ENCODE measurements at regions not wholly inside any gene's neighbourhood (a gene's known extent, or its start where the extent isn't known, plus 50 kb on each side); places are given as distances from the start of the nearest gene placed in this dataset.

DNA sequence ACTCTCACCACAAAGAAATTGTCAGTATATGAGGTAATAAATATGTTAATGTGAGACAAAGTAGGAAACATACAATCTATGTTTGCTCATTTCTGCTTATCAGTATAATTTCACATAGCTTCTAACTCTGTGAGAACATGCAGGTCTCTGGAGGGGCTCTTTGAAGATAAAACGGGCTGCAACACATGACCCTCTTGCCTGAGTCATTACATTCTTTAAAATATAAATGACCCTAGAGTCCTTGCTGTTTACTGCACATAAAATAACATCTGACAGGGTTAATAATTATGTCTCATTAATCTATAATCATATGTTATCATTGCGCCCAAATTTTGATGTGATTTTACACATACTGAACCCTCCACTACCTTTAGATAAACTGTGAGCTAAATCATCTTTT lies 681.5 kb downstream of the ARAP2 start:
- peaks cover 17% of the 10 kb centered on the region for H3K4me1 Mint-ChIP-seq (ENCODE audit: unreplicated experiment)
- peaks cover 6% of the 10 kb centered on the region for H3K9me3 Mint-ChIP-seq
- peak overlapping the region; percentile 20 for H3K4me3 Mint-ChIP-seq
- DNase-seq (ENCODE audit: extremely low spot score, unreplicated experiment): no peak
- TF ChIP-seq, protein P1, sequence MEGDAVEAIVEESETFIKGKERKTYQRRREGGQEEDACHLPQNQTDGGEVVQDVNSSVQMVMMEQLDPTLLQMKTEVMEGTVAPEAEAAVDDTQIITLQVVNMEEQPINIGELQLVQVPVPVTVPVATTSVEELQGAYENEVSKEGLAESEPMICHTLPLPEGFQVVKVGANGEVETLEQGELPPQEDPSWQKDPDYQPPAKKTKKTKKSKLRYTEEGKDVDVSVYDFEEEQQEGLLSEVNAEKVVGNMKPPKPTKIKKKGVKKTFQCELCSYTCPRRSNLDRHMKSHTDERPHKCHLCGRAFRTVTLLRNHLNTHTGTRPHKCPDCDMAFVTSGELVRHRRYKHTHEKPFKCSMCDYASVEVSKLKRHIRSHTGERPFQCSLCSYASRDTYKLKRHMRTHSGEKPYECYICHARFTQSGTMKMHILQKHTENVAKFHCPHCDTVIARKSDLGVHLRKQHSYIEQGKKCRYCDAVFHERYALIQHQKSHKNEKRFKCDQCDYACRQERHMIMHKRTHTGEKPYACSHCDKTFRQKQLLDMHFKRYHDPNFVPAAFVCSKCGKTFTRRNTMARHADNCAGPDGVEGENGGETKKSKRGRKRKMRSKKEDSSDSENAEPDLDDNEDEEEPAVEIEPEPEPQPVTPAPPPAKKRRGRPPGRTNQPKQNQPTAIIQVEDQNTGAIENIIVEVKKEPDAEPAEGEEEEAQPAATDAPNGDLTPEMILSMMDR (conservative IDR thresholded peaks at IDR 0.05): no peak
- H3K36me3 Mint-ChIP-seq: no peaks in the 10 kb centered on the region
- H3K27ac Mint-ChIP-seq: peak overlapping the region; percentile 22
- H3K27me3 Mint-ChIP-seq: no peaks in the 10 kb centered on the region

GRCh38 chr4:35565640-35566039 lies 678.7 kb downstream of the ARAP2 start:
- peaks cover 17% of the 10 kb centered on the region for H3K4me1 Mint-ChIP-seq (ENCODE audit: unreplicated experiment)
- H3K27ac Mint-ChIP-seq: no peak overlapping the region

GRCh38 chr4:35591035-35591434 lies 653.3 kb downstream of the ARAP2 start:
- TF ChIP-seq, protein P1 (conservative IDR thresholded peaks at IDR 0.05): no peak
- Mint-ChIP-seq H3K27ac (no peak overlapping the region), H3K27me3 (no peaks in the 10 kb centered on the region), H3K4me1 (ENCODE audit: unreplicated experiment) (no peaks in the 10 kb centered on the region), H3K9me3 (peaks cover 4% of the 10 kb centered on the region), H3K36me3 (no peaks in the 10 kb centered on the region), H3K4me3 (no peak overlapping the region)
- no peak for DNase-seq (ENCODE audit: extremely low spot score, unreplicated experiment)

More at GRCh38 chr4:35565640-35566039, 678.7 kb downstream of the ARAP2 start:
- H3K4me3 Mint-ChIP-seq: no peak overlapping the region
- TF ChIP-seq, protein P1 (conservative IDR thresholded peaks at IDR 0.05): no peak
- DNase-seq (ENCODE audit: extremely low spot score, unreplicated experiment): no peak
- no peaks in the 10 kb centered on the region for H3K27me3 Mint-ChIP-seq
- H3K9me3 Mint-ChIP-seq: no peaks in the 10 kb centered on the region
- H3K36me3 Mint-ChIP-seq: no peaks in the 10 kb centered on the region

GRCh38 chr4:35604252-35604651 lies 640.1 kb downstream of the ARAP2 start:
- H3K4me3 Mint-ChIP-seq: no peak overlapping the region
- H3K36me3 Mint-ChIP-seq: no peaks in the 10 kb centered on the region
- no peaks in the 10 kb centered on the region for H3K4me1 Mint-ChIP-seq (ENCODE audit: unreplicated experiment)
- no peaks in the 10 kb centered on the region for H3K9me3 Mint-ChIP-seq
- DNase-seq (ENCODE audit: extremely low spot score, unreplicated experiment): no peak
- H3K27ac Mint-ChIP-seq: no peak overlapping the region
- TF ChIP-seq, protein P1 (conservative IDR thresholded peaks at IDR 0.05): no peak
- H3K27me3 Mint-ChIP-seq: peaks cover 3% of the 10 kb centered on the region

DNA sequence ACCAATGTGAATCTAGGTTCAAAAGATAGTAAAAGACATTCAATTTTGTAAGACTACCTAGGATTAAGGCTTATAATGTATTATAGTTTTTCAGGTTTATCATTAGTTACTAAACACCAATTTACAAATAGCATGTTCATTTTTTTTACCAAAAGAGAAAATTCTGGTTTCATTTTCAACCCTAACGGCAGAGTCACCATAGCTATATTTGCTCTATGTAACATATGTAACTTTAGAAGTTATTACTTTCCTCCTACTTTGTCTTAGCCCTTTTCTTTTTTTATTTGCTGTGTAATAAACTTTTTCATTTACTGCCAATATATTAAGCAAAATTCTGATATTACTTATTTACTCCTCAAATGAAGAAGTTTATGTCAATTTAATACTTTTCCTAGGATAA lies 639.6 kb downstream of the ARAP2 start:
- TF ChIP-seq, protein P1 (conservative IDR thresholded peaks at IDR 0.05): no peak
- Mint-ChIP-seq H3K4me1 (ENCODE audit: unreplicated experiment) (no peaks in the 10 kb centered on the region), H3K9me3 (no peaks in the 10 kb centered on the region)

DNA sequence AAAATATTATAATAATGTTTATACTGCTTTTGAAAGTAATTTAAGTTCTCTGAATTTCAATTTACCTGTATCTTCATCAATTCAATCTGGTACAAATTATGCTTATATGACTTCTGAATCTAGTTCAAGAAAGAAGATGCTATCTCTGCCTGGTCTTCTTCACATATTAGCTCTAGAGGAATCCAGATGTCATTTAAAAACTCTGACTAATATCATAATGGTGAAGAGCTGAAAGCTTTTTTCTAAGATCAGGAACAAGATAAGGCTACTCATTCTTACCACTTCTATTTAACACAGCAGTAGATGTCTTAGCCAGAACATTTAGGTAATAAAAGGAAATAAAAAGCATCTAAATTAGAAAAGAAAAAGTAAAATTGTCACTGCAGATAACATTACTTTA lies 636.1 kb downstream of the ARAP2 start:
- H3K36me3 Mint-ChIP-seq: no peaks in the 10 kb centered on the region
- no peak overlapping the region for H3K27ac Mint-ChIP-seq
- H3K4me1 Mint-ChIP-seq (ENCODE audit: unreplicated experiment): no peaks in the 10 kb centered on the region
- no peak overlapping the region for H3K4me3 Mint-ChIP-seq
- no peak for DNase-seq (ENCODE audit: extremely low spot score, unreplicated experiment)
- H3K9me3 Mint-ChIP-seq: no peaks in the 10 kb centered on the region
- TF ChIP-seq, protein P1 (conservative IDR thresholded peaks at IDR 0.05): no peak
- H3K27me3 Mint-ChIP-seq: peaks cover 7% of the 10 kb centered on the region

More for the DNA sequence above, 639.6 kb downstream of the ARAP2 start:
- Mint-ChIP-seq H3K27me3 (peaks cover 4% of the 10 kb centered on the region), H3K36me3 (no peaks in the 10 kb centered on the region), H3K27ac (no peak overlapping the region), H3K4me3 (no peak overlapping the region)
- DNase-seq (ENCODE audit: extremely low spot score, unreplicated experiment): no peak

Data from type B pancreatic cell (in vitro differentiated cells).